Activated T-helper 17 cell treated with anti-CD3 and anti-CD28 coated beads, Interleukin-2, amount 50 U/mL, for 72 hours (primary cell): ENCODE measurements at regions not wholly inside any gene's neighbourhood (a gene's known extent, or its start where the extent isn't known, plus 50 kb on each side); places are given as distances from the start of the nearest gene placed in this dataset.
"Not testable (repeated sequence)": the region's sequence is repeated elsewhere in the genome, so short reads cannot be mapped to it uniquely, and the experiment has no call there.

Experiments
- ATAC-seq: fragments of 150-1000 bp; cut with Tn5 transposase; replicated peaks from 2 replicates; pipeline ENCODE4 v1.10.0; 2021; ENCODE audit warnings: mild to moderate bottlenecking, moderate library complexity
- H3K27ac Mint-ChIP-seq: one replicate; pipeline ENCODE4 v1.8.0; 2022; ENCODE audit warnings: mixed read lengths
- H3K27me3 Mint-ChIP-seq: one replicate; pipeline ENCODE4 v1.8.0; 2022; ENCODE audit warnings: mixed read lengths
- H3K36me3 Mint-ChIP-seq: one replicate; pipeline ENCODE4 v1.8.0; 2022; ENCODE audit warnings: low read depth, mild to moderate bottlenecking, mixed read lengths
- H3K4me1 Mint-ChIP-seq: one replicate; pipeline ENCODE4 v1.8.0; 2022; ENCODE audit warnings: mixed read lengths
- H3K4me3 Mint-ChIP-seq: one replicate; pipeline ENCODE4 v1.8.0; 2022; ENCODE audit warnings: mild to moderate bottlenecking, mixed read lengths
- H3K9me3 Mint-ChIP-seq: one replicate; pipeline ENCODE4 v1.8.0; 2022; ENCODE audit warnings: mixed read lengths

GRCh38 chr17:77032929-77033328 lies 107.8 kb upstream of the SEC14L1 start:
- ATAC-seq, result no peak
- H3K27me3 Mint-ChIP-seq, result peaks cover 18% of the 10 kb centered on the region
- no peak overlapping the region for H3K27ac Mint-ChIP-seq
- H3K36me3 Mint-ChIP-seq, result no peaks in the 10 kb centered on the region
- no peaks in the 10 kb centered on the region for H3K4me1 Mint-ChIP-seq
- no peak overlapping the region for H3K4me3 Mint-ChIP-seq
- H3K9me3 Mint-ChIP-seq, result peaks cover 4% of the 10 kb centered on the region

GRCh38 chr17:77033892-77034404 lies 106.8 kb upstream of the SEC14L1 start:
- Mint-ChIP-seq H3K27ac (no peak overlapping the region), H3K9me3 (peaks cover 4% of the 10 kb centered on the region), H3K4me1 (no peaks in the 10 kb centered on the region), H3K4me3 (no peak overlapping the region), H3K27me3 (peaks cover 19% of the 10 kb centered on the region), H3K36me3 (no peaks in the 10 kb centered on the region)
- ATAC-seq, result no peak

GRCh38 chr17:77034677-77035424 lies 105.9 kb upstream of the SEC14L1 start:
- Mint-ChIP-seq H3K4me3 (no peak overlapping the region), H3K36me3 (no peaks in the 10 kb centered on the region), H3K4me1 (no peaks in the 10 kb centered on the region), H3K9me3 (peaks cover 4% of the 10 kb centered on the region), H3K27ac (no peak overlapping the region), H3K27me3 (peaks cover 19% of the 10 kb centered on the region)
- no peak for ATAC-seq

GRCh38 chr17:77035526-77035925 lies 105.2 kb upstream of the SEC14L1 start:
- Mint-ChIP-seq H3K4me1 (no peaks in the 10 kb centered on the region), H3K36me3 (no peaks in the 10 kb centered on the region), H3K4me3 (no peak overlapping the region), H3K27ac (no peak overlapping the region), H3K27me3 (peaks cover 19% of the 10 kb centered on the region), H3K9me3 (peaks cover 4% of the 10 kb centered on the region)
- ATAC-seq, result no peak

- Mint-ChIP-seq H3K9me3 (peaks cover 4% of the 10 kb centered on the region), H3K4me1 (no peaks in the 10 kb centered on the region), H3K27me3 (peaks cover 19% of the 10 kb centered on the region), H3K27ac (no peak overlapping the region), H3K36me3 (no peaks in the 10 kb centered on the region), H3K4me3 (no peak overlapping the region)
- no peak for ATAC-seq
Observed at GRCh38 chr17:77036136-77036840, 104.5 kb upstream of the SEC14L1 start.

GRCh38 chr17:77036841-77037381 lies 103.9 kb upstream of the SEC14L1 start:
- Mint-ChIP-seq H3K36me3 (no peaks in the 10 kb centered on the region), H3K9me3 (peaks cover 2% of the 10 kb centered on the region), H3K27ac (no peak overlapping the region), H3K27me3 (peaks cover 19% of the 10 kb centered on the region), H3K4me1 (no peaks in the 10 kb centered on the region), H3K4me3 (no peak overlapping the region)
- ATAC-seq, result no peak

- peaks cover 19% of the 10 kb centered on the region for H3K27me3 Mint-ChIP-seq
- no peaks in the 10 kb centered on the region for H3K36me3 Mint-ChIP-seq
- ATAC-seq, result no peak
- H3K27ac Mint-ChIP-seq, result no peak overlapping the region
- H3K9me3 Mint-ChIP-seq, result no peaks in the 10 kb centered on the region
- H3K4me1 Mint-ChIP-seq, result no peaks in the 10 kb centered on the region
- no peak overlapping the region for H3K4me3 Mint-ChIP-seq
Observed at GRCh38 chr17:77037943-77038342, 102.8 kb upstream of the SEC14L1 start.

- Mint-ChIP-seq H3K27me3 (peaks cover 19% of the 10 kb centered on the region), H3K36me3 (no peaks in the 10 kb centered on the region), H3K27ac (no peak overlapping the region), H3K4me1 (no peaks in the 10 kb centered on the region), H3K9me3 (no peaks in the 10 kb centered on the region), H3K4me3 (no peak overlapping the region)
- no peak for ATAC-seq
Observed at GRCh38 chr17:77038884-77039555, 101.7 kb upstream of the SEC14L1 start.

GRCh38 chr17:77042476-77043231 lies 98.1 kb upstream of the SEC14L1 start:
- no peak for ATAC-seq
- H3K4me1 Mint-ChIP-seq, result no peaks in the 10 kb centered on the region
- no peak overlapping the region for H3K4me3 Mint-ChIP-seq
- no peaks in the 10 kb centered on the region for H3K36me3 Mint-ChIP-seq
- no peak overlapping the region for H3K27ac Mint-ChIP-seq
- no peaks in the 10 kb centered on the region for H3K9me3 Mint-ChIP-seq
- peaks cover 3% of the 10 kb centered on the region for H3K27me3 Mint-ChIP-seq

- H3K4me3 Mint-ChIP-seq, result no peak overlapping the region
- H3K36me3 Mint-ChIP-seq, result no peaks in the 10 kb centered on the region
- no peak overlapping the region for H3K27ac Mint-ChIP-seq
- H3K9me3 Mint-ChIP-seq, result no peaks in the 10 kb centered on the region
- no peaks in the 10 kb centered on the region for H3K4me1 Mint-ChIP-seq
- no peaks in the 10 kb centered on the region for H3K27me3 Mint-ChIP-seq
- no peak for ATAC-seq
Observed at GRCh38 chr17:77045441-77046041, 95.2 kb upstream of the SEC14L1 start.

GRCh38 chr17:77049440-77049839 lies 91.3 kb upstream of the SEC14L1 start:
- Mint-ChIP-seq H3K4me1 (no peaks in the 10 kb centered on the region), H3K36me3 (no peaks in the 10 kb centered on the region), H3K27me3 (peaks cover 5% of the 10 kb centered on the region), H3K27ac (no peak overlapping the region), H3K4me3 (no peak overlapping the region), H3K9me3 (no peaks in the 10 kb centered on the region)
- no peak for ATAC-seq

- not testable (repeated sequence) for ATAC-seq, H3K27me3 Mint-ChIP-seq, H3K9me3 Mint-ChIP-seq, H3K27ac Mint-ChIP-seq, H3K4me3 Mint-ChIP-seq, H3K36me3 Mint-ChIP-seq, H3K4me1 Mint-ChIP-seq
Observed at GRCh38 chr17:77050901-77051300, 89.9 kb upstream of the SEC14L1 start.

GRCh38 chr17:77054936-77055335 lies 85.8 kb upstream of the SEC14L1 start:
- Mint-ChIP-seq H3K4me3 (no peak overlapping the region), H3K27ac (no peak overlapping the region), H3K9me3 (no peaks in the 10 kb centered on the region), H3K36me3 (no peaks in the 10 kb centered on the region), H3K27me3 (peaks cover 13% of the 10 kb centered on the region), H3K4me1 (peaks cover 5% of the 10 kb centered on the region)
- no peak for ATAC-seq

GRCh38 chr17:77055453-77055852 lies 85.3 kb upstream of the SEC14L1 start:
- Mint-ChIP-seq H3K4me3 (no peak overlapping the region), H3K36me3 (no peaks in the 10 kb centered on the region), H3K27me3 (peaks cover 17% of the 10 kb centered on the region), H3K4me1 (peaks cover 5% of the 10 kb centered on the region), H3K27ac (no peak overlapping the region), H3K9me3 (no peaks in the 10 kb centered on the region)
- no peak for ATAC-seq
